GM06990 (cell line): ENCODE measurements at regions not wholly inside any gene's neighbourhood (a gene's known extent, or its start where the extent isn't known, plus 50 kb on each side); places are given as distances from the start of the nearest gene placed in this dataset.

Experiments used
- DNase-seq: peaks from one replicate; pipeline ENCODE4 v3.0.0-alpha.2; 2011; ENCODE audit not compliant: insufficient read length; ENCODE audit errors: extremely low read depth
- H3K27me3 ChIP-seq: replicated peaks from 2 replicates; pipeline ENCODE4 v1.6.0; 2011; ENCODE audit warnings: low read length; ENCODE audit not compliant: control insufficient read depth, insufficient read depth
- H3K36me3 ChIP-seq: 2 replicates; pipeline ENCODE4 v1.5.1; 2011; ENCODE audit warnings: low read length; ENCODE audit not compliant: control insufficient read depth, insufficient read depth
- H3K4me3 ChIP-seq: replicated peaks from 2 replicates; pipeline ENCODE4 v1.5.1; 2011; ENCODE audit warnings: low read depth, mild to moderate bottlenecking, control low read depth, low read length
- CTCF ChIP-seq: IDR thresholded peaks from 2 replicates; pipeline ENCODE4 v1.5.1; 2011; ENCODE audit warnings: low read length, control low read depth, mild to moderate bottlenecking, inconsistent platforms; ENCODE audit not compliant: insufficient read depth, poor library complexity, severe bottlenecking

- H3K4me3 ChIP-seq: no peak overlapping the region
- no peak for TF ChIP-seq CTCF
- H3K27me3 ChIP-seq: no peaks in the 10 kb centered on the region; the same call in 1 of the 2 replicates
- H3K36me3 ChIP-seq: no peaks in the 10 kb centered on the region
- no peak for DNase-seq
Observed at GRCh38 chr2:18262601-18263000, 297.9 kb downstream of the RDH14 start.

GRCh38 chr2:18253686-18254197 lies 306.7 kb downstream of the RDH14 start:
- H3K4me3 ChIP-seq: no peak overlapping the region
- DNase-seq: no peak
- no peaks in the 10 kb centered on the region for H3K36me3 ChIP-seq
- no peaks in the 10 kb centered on the region for H3K27me3 ChIP-seq
- no peak for TF ChIP-seq CTCF

- TF ChIP-seq CTCF: no peak
- Histone ChIP-seq H3K4me3 (no peak overlapping the region), H3K36me3 (no peaks in the 10 kb centered on the region), H3K27me3 (no peaks in the 10 kb centered on the region)
- DNase-seq: no peak
Observed at GRCh38 chr2:18251486-18251885, 309.0 kb downstream of the RDH14 start.

GRCh38 chr2:18247282-18248110 lies 313.0 kb downstream of the RDH14 start:
- no peak for TF ChIP-seq CTCF
- Histone ChIP-seq H3K4me3 (no peak overlapping the region), H3K27me3 (no peaks in the 10 kb centered on the region), H3K36me3 (no peaks in the 10 kb centered on the region)
- no peak for DNase-seq

GRCh38 chr2:18245375-18245774 lies 315.1 kb downstream of the RDH14 start:
- no peaks in the 10 kb centered on the region for H3K27me3 ChIP-seq
- H3K36me3 ChIP-seq: no peaks in the 10 kb centered on the region
- no peak for DNase-seq
- no peak for TF ChIP-seq CTCF
- H3K4me3 ChIP-seq: no peak overlapping the region

GRCh38 chr2:18244845-18245244 lies 315.6 kb downstream of the RDH14 start:
- no peaks in the 10 kb centered on the region for H3K36me3 ChIP-seq
- no peak for DNase-seq
- H3K27me3 ChIP-seq: no peaks in the 10 kb centered on the region
- no peak for TF ChIP-seq CTCF
- H3K4me3 ChIP-seq: no peak overlapping the region
